ENCODE measurements at regions not wholly inside any gene's neighbourhood (a gene's known extent, or its start where the extent isn't known, plus 50 kb on each side); places are given as distances from the start of the nearest gene placed in this dataset.

GRCh38 chr18:25732862-25733261 is 357.6 kb downstream of the SS18 start:
- Histone ChIP-seq H3K4me3 (no peak overlapping the region), H3K36me3 (no peaks in the 10 kb centered on the region), H3K9me3 (no peaks in the 10 kb centered on the region), H3K27me3 (no peaks in the 10 kb centered on the region), H3K27ac (no peak overlapping the region), H3K4me1 (no peaks in the 10 kb centered on the region)
- no peak for DNase-seq
- no peak for ATAC-seq (ENCODE audit: low FRiP score in 2 of 2)
- TF ChIP-seq EP300 (IDR thresholded peaks at IDR 0.05) (no peak), POLR2AphosphoS5 (IDR thresholded peaks at IDR 0.05) (no peak), CTCF (IDR thresholded peaks at IDR 0.05) (no peak)
- 65 to 75% methylated on average over 2 of the region's 2 CpGs for WGBS, 2 donors

- TF ChIP-seq POLR2A (IDR thresholded peaks at IDR 0.05) (no peak), EP300 (IDR thresholded peaks at IDR 0.05) (no peak), POLR2AphosphoS5 (IDR thresholded peaks at IDR 0.05) (no peak), CTCF (IDR thresholded peaks at IDR 0.05) (no peak)
- H3K9me3 ChIP-seq: no peaks in the 10 kb centered on the region
- H3K36me3 ChIP-seq: no peaks in the 10 kb centered on the region
- 95 to 100% methylated on average over 1 of the region's 1 CpG for WGBS, 2 donors
- ATAC-seq (ENCODE audit: low FRiP score in 2 of 2) (no peak), DNase-seq (no peak)
- H3K27ac ChIP-seq: no peak overlapping the region
- no peaks in the 10 kb centered on the region for H3K27me3 ChIP-seq
- H3K4me1 ChIP-seq: no peaks in the 10 kb centered on the region
- H3K4me3 ChIP-seq: no peak overlapping the region
Observed at GRCh38 chr18:25729072-25729471, 361.3 kb downstream of the SS18 start.

GRCh38 chr18:25727281-25727985 is 363.0 kb downstream of the SS18 start:
- no peaks in the 10 kb centered on the region for H3K27me3 ChIP-seq
- H3K4me1 ChIP-seq: no peaks in the 10 kb centered on the region
- no peak overlapping the region for H3K4me3 ChIP-seq
- H3K9me3 ChIP-seq: peaks cover 0 to 8% (median 0%) of the 10 kb centered on the region in 4 donors
- TF ChIP-seq POLR2AphosphoS5 (IDR thresholded peaks at IDR 0.05) (no peak), CTCF (IDR thresholded peaks at IDR 0.05) (no peak), POLR2A (IDR thresholded peaks at IDR 0.05) (no peak), EP300 (IDR thresholded peaks at IDR 0.05) (no peak)
- DNase-seq (no peak), ATAC-seq (ENCODE audit: low FRiP score in 2 of 2) (no peak)
- 37 to 46% methylated on average over 5 of the region's 5 CpGs for WGBS, 2 donors
- no peaks in the 10 kb centered on the region for H3K36me3 ChIP-seq
- H3K27ac ChIP-seq: no peak overlapping the region

- ATAC-seq (ENCODE audit: low FRiP score in 2 of 2): peak in 1 of 2 donors; percentile 59
- H3K9me3 ChIP-seq: peaks cover 0 to 8% (median 0%) of the 10 kb centered on the region in 4 donors
- no peak for TF ChIP-seq POLR2A (IDR thresholded peaks at IDR 0.05)
- TF ChIP-seq CTCF (IDR thresholded peaks at IDR 0.05): no peak
- TF ChIP-seq EP300 (IDR thresholded peaks at IDR 0.05): no peak
- TF ChIP-seq POLR2AphosphoS5 (IDR thresholded peaks at IDR 0.05): no peak
- H3K4me1 ChIP-seq: no peaks in the 10 kb centered on the region
- no peaks in the 10 kb centered on the region for H3K36me3 ChIP-seq
- no peak overlapping the region for H3K4me3 ChIP-seq
- no peak overlapping the region for H3K27ac ChIP-seq
- WGBS, 2 donors: 52 to 57% methylated on average over 7 to 11 of the region's 11 CpGs
- no peaks in the 10 kb centered on the region for H3K27me3 ChIP-seq
- DNase-seq: no peak
Observed at GRCh38 chr18:25726298-25726697, 364.1 kb downstream of the SS18 start.

GRCh38 chr18:25725501-25725900 is 364.9 kb downstream of the SS18 start:
- no peak for ATAC-seq (ENCODE audit: low FRiP score in 2 of 2)
- no peak overlapping the region for H3K27ac ChIP-seq
- TF ChIP-seq POLR2A (IDR thresholded peaks at IDR 0.05): no peak
- no peak for TF ChIP-seq POLR2AphosphoS5 (IDR thresholded peaks at IDR 0.05)
- no peak for TF ChIP-seq CTCF (IDR thresholded peaks at IDR 0.05)
- TF ChIP-seq EP300 (IDR thresholded peaks at IDR 0.05): no peak
- no peaks in the 10 kb centered on the region for H3K27me3 ChIP-seq
- H3K36me3 ChIP-seq: no peaks in the 10 kb centered on the region
- DNase-seq: no peak
- H3K4me1 ChIP-seq: no peaks in the 10 kb centered on the region
- WGBS, 2 donors: 72 to 80% methylated on average over 2 of the region's 2 CpGs
- peaks cover 0 to 8% (median 0%) of the 10 kb centered on the region in 4 donors for H3K9me3 ChIP-seq
- no peak overlapping the region for H3K4me3 ChIP-seq
